HL-60 (cell line): ENCODE measurements at regions not wholly inside any gene's neighbourhood (a gene's known extent, or its start where the extent isn't known, plus 50 kb on each side); places are given as distances from the start of the nearest gene placed in this dataset.
A peak's percentile ranks its signal among the peaks of the same experiment; 100 is the strongest.

Experiments used
- DNase-seq, 2 experiments: peaks; one replicate each; pipeline ENCODE4 v3.0.0-alpha.2; 2010 to 2020; ENCODE audit warnings: low read depth in 1 of 2, low spot score in 1 of 2
- H3K27ac ChIP-seq: fragments of 250-450 bp; sonication (Bioruptor Pico); replicated peaks from 2 replicates; pipeline ENCODE4 v1.5.1; 2020; ENCODE audit warnings: mild to moderate bottlenecking, moderate library complexity
- H3K27me3 ChIP-seq: fragments of 250-450 bp; sonication (Bioruptor Pico); 2 replicates; pipeline ENCODE4 v1.5.1; 2021; ENCODE audit warnings: mild to moderate bottlenecking, moderate library complexity; ENCODE audit not compliant: insufficient read depth, poor library complexity, severe bottlenecking
- H3K4me3 ChIP-seq: replicated peaks from 2 replicates; pipeline ENCODE4 v1.5.1; 2011; ENCODE audit warnings: mild to moderate bottlenecking, control low read depth, low read length; ENCODE audit not compliant: insufficient read depth
- CTCF ChIP-seq: IDR thresholded peaks from one replicate; pipeline ENCODE4 v1.5.1; 2011; ENCODE audit warnings: low read length, control low read depth, inconsistent platforms; ENCODE audit not compliant: insufficient read depth
- GABPA ChIP-seq: IDR thresholded peaks from 2 replicates; pipeline ENCODE4 v1.6.1; 2012; ENCODE audit warnings: low read depth
- POLR2AphosphoS5 ChIP-seq: IDR thresholded peaks from 2 replicates; pipeline ENCODE4 v1.6.1; 2012; ENCODE audit warnings: low read depth
- REST ChIP-seq: IDR thresholded peaks from 2 replicates; pipeline ENCODE4 v1.6.1; 2012; ENCODE audit warnings: low read depth; ENCODE audit not compliant: insufficient replicate concordance
- SPI1 ChIP-seq: IDR thresholded peaks from 2 replicates; pipeline ENCODE4 v1.6.1; 2012; ENCODE audit warnings: low read depth, mild to moderate bottlenecking, borderline replicate concordance

- H3K4me3 ChIP-seq: no peak overlapping the region
- TF ChIP-seq SPI1 (no peak), CTCF (no peak), GABPA (no peak), REST (no peak), POLR2AphosphoS5 (no peak)
- no peak for DNase-seq
- H3K27me3 ChIP-seq: no peaks in the 10 kb centered on the region
- no peak overlapping the region for H3K27ac ChIP-seq
Measured at GRCh38 chr2:184346338-184346862, 251.9 kb upstream of the ZNF804A start.

- H3K4me3 ChIP-seq: no peak overlapping the region
- TF ChIP-seq GABPA (no peak), POLR2AphosphoS5 (no peak), CTCF (no peak), SPI1 (no peak), REST (no peak)
- DNase-seq: no peak
- no peak overlapping the region for H3K27ac ChIP-seq
- H3K27me3 ChIP-seq: no peaks in the 10 kb centered on the region
Measured at GRCh38 chr2:184351126-184351525, 247.2 kb upstream of the ZNF804A start.

- TF ChIP-seq REST: no peak
- peak; percentile 89 for TF ChIP-seq SPI1
- no peaks in the 10 kb centered on the region for H3K27me3 ChIP-seq
- no peak overlapping the region for H3K4me3 ChIP-seq
- no peak for DNase-seq
- H3K27ac ChIP-seq: no peak overlapping the region
Measured at GRCh38 chr2:184357033-184357432, 241.3 kb upstream of the ZNF804A start.

- no peak for DNase-seq
- Histone ChIP-seq H3K27ac (no peak overlapping the region), H3K27me3 (no peaks in the 10 kb centered on the region), H3K4me3 (no peak overlapping the region)
- TF ChIP-seq REST (no peak), GABPA (no peak), POLR2AphosphoS5 (no peak), CTCF (no peak), SPI1 (no peak)
Measured at GRCh38 chr2:184359379-184359778, 238.9 kb upstream of the ZNF804A start.
